Nephron (organoid): ENCODE measurements at regions not wholly inside any gene's neighbourhood (a gene's known extent, or its start where the extent isn't known, plus 50 kb on each side); places are given as distances from the start of the nearest gene placed in this dataset.

Experiments
- H3K27ac Mint-ChIP-seq, 3 experiments: 2 replicates each; pipeline ENCODE4 v1.8.0; 2020; ENCODE audit warnings: mixed read lengths in 3 of 3, mild to moderate bottlenecking in 2 of 3, moderate library complexity in 1 of 3
- H3K27me3 Mint-ChIP-seq: 2 replicates; pipeline ENCODE4 v1.8.0; 2021; ENCODE audit warnings: low read depth, mild to moderate bottlenecking, moderate library complexity, mixed read lengths
- H3K36me3 Mint-ChIP-seq: 2 replicates; pipeline ENCODE4 v1.8.0; 2020; ENCODE audit warnings: low read depth, mixed read lengths
- H3K4me1 Mint-ChIP-seq: 2 replicates; pipeline ENCODE4 v1.8.0; 2020; ENCODE audit warnings: mixed read lengths
- H3K4me3 Mint-ChIP-seq, 3 experiments: 2 replicates each; pipeline ENCODE4 v1.8.0; 2020; ENCODE audit warnings: mild to moderate bottlenecking in 3 of 3, mixed read lengths in 3 of 3, moderate library complexity in 2 of 3
- H3K9me3 Mint-ChIP-seq: 2 replicates; pipeline ENCODE4 v1.8.0; 2020; ENCODE audit warnings: mixed read lengths
- TF ChIP-seq, protein P1 (sequence below), 3 experiments: fragments of 200-600 bp; sonication (generic); IDR thresholded peaks; one replicate each; pipeline ENCODE4 v1.5.0; 2021; ENCODE audit warnings: antibody characterized with exemption in 3 of 3; ENCODE audit not compliant: unreplicated experiment in 3 of 3

DNA sequence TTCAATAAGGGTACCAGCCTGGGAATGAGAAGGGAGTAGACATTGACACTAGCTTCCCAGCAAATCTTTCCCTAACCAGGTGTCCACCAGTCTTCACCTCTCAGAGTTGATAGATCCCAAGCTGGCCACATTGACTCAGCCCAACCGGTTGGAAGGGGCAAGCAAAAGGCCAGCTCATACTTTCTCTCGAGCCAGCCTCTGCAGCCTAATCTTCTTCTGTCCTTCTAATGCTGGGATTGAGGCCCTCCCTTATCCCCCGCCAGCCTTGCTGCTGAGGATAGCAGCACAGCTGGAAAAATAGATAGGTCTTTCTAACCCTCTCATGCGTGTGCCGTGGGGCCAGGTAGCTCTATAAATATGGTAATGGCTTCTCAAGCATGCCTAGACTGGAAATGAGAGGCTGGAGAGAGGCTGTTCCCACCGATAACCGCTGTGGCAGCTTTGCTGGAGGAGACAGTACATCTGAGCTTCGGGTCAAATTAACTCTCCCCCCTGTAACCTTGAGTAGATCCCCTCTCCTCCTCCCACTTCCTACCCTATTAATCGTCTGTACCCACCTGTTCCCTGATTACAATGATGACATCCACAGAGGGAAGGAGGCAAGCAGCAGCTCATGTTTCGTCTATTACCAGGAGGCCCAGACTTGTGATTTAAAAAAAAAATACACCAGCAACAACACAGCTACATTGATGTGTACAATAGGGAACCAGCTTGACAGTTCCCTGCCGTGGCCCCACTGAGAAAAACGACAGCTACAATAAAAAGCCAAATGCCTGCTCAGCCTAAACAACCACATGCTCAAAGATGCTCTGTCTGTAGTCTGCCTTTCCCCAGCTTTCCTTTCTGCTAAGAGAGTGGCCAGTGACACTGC is 219.9 kb upstream of the BRINP1 start:
- peaks cover 3% of the 10 kb centered on the region for H3K9me3 Mint-ChIP-seq
- peaks cover 4% of the 10 kb centered on the region for H3K27me3 Mint-ChIP-seq
- H3K36me3 Mint-ChIP-seq = no peaks in the 10 kb centered on the region
- no peak overlapping the region for H3K27ac Mint-ChIP-seq
- H3K4me3 Mint-ChIP-seq = no peak overlapping the region
- TF ChIP-seq, protein P1, sequence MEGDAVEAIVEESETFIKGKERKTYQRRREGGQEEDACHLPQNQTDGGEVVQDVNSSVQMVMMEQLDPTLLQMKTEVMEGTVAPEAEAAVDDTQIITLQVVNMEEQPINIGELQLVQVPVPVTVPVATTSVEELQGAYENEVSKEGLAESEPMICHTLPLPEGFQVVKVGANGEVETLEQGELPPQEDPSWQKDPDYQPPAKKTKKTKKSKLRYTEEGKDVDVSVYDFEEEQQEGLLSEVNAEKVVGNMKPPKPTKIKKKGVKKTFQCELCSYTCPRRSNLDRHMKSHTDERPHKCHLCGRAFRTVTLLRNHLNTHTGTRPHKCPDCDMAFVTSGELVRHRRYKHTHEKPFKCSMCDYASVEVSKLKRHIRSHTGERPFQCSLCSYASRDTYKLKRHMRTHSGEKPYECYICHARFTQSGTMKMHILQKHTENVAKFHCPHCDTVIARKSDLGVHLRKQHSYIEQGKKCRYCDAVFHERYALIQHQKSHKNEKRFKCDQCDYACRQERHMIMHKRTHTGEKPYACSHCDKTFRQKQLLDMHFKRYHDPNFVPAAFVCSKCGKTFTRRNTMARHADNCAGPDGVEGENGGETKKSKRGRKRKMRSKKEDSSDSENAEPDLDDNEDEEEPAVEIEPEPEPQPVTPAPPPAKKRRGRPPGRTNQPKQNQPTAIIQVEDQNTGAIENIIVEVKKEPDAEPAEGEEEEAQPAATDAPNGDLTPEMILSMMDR (IDR thresholded peaks at IDR 0.05; ENCODE audit: unreplicated experiment in 3 of 3) = no peak
- no peaks in the 10 kb centered on the region for H3K4me1 Mint-ChIP-seq

DNA sequence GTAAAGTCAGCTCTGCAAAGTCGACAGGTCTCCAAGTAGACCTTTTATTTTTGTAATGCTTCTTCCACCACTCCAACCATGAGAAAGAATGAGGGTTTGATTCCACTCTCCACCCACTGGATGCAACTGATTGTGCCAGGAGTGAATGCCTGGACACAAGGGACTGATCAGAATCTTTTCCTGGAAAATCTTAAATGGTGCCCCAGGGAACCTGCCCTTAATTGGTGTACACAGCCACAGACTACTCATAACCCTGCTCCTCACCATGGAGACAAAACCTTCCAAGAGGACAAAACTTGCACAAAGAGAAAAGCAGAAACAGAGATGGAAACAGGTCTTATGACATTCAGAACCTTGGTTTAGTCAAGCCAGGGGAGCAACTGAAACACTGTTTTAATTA is 208.6 kb upstream of the BRINP1 start:
- H3K9me3 Mint-ChIP-seq = no peaks in the 10 kb centered on the region
- peaks cover 4% of the 10 kb centered on the region for H3K27me3 Mint-ChIP-seq
- H3K4me1 Mint-ChIP-seq = no peaks in the 10 kb centered on the region
- no peaks in the 10 kb centered on the region for H3K36me3 Mint-ChIP-seq
- no peak overlapping the region for H3K27ac Mint-ChIP-seq
- TF ChIP-seq, protein P1 (IDR thresholded peaks at IDR 0.05; ENCODE audit: unreplicated experiment in 3 of 3) = no peak
- H3K4me3 Mint-ChIP-seq = no peak overlapping the region

DNA sequence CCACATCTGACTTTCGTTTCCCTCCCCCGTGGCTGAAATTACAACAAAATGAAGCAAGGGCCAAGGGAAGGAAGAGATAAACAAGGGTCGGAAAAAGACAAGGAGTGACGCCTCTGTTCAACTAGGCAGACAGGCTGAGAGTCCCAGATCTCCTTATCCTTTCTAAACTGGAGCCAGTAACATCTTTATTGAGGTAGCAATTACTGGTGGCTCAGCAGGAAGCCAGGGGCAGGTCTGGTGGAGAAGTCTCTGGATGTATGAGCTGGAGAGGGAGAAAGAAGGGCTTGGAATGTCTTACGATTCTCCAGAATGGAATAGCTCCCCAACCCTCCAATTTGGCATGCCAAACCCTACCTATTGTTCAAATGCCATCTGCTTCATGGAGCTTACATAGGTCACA is 190.8 kb upstream of the BRINP1 start:
- H3K9me3 Mint-ChIP-seq = no peaks in the 10 kb centered on the region
- H3K27me3 Mint-ChIP-seq = peaks cover 31% of the 10 kb centered on the region
- no peaks in the 10 kb centered on the region for H3K36me3 Mint-ChIP-seq
- no peak overlapping the region for H3K4me3 Mint-ChIP-seq
- no peak overlapping the region for H3K27ac Mint-ChIP-seq
- TF ChIP-seq, protein P1 (IDR thresholded peaks at IDR 0.05; ENCODE audit: unreplicated experiment in 3 of 3) = no peak
- no peaks in the 10 kb centered on the region for H3K4me1 Mint-ChIP-seq

DNA sequence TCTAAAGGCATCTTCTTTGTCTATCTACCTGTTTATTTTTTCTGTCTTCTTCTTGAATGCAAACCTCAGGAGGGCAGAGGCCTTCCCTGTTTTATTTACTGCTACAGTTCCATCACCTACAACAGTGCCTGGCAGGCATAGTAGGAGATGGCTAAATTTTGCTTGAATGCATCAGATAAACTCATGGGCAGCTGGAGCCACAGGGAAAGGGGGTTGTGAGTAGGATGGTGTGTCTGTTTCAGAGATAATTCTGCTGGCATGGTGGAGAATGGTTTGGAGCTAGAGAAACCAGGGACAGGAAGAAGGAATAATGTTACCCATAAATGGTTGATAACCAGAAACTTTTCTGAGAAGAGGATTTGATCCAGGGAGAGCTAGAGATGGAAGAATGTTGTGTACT is 189.8 kb upstream of the BRINP1 start:
- TF ChIP-seq, protein P1 (IDR thresholded peaks at IDR 0.05; ENCODE audit: unreplicated experiment in 3 of 3) = no peak
- H3K27ac Mint-ChIP-seq = no peak overlapping the region
- H3K4me3 Mint-ChIP-seq = no peak overlapping the region
- H3K36me3 Mint-ChIP-seq = no peaks in the 10 kb centered on the region
- no peaks in the 10 kb centered on the region for H3K9me3 Mint-ChIP-seq
- peaks cover 27% of the 10 kb centered on the region for H3K27me3 Mint-ChIP-seq
- H3K4me1 Mint-ChIP-seq = no peaks in the 10 kb centered on the region

DNA sequence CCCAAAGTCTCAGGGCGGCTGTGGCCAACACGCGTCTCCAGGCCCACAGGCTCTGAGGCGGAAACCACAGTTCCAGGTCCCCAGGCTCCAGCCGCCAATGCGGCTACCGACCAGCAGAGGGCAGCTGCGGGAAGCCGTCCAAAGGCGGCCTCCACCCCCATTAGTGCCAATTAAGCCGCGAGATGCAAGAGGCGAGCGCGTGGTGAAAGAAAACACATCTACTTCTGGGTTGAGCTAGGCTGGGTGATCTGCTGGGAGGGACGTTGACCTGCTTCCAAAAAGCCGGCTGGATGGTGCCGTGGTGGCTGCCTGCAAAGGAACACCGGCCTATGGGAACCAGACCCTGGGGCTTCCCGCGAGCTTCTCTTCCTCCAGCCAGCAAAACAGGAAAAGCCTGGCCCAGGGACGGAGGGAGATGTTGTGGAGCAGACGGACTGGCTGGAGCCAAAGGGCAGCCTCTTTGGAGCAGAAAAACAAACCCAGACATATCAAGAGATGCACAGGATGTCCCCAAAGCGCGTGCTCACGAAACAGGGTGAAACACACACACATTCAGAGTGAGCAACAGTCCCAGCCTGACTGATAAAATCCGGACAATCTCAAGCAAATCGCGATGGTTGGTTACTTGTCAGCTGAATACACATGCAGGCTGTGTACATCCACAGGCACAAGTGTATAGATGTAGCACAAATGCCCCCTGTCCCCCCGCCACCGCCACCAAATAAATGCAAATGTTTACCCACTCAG is 187.1 kb upstream of the BRINP1 start:
- Mint-ChIP-seq H3K27ac (no peak overlapping the region), H3K4me3 (peak overlapping the region; percentile 80 to 82 (median 82)), H3K4me1 (no peaks in the 10 kb centered on the region), H3K36me3 (no peaks in the 10 kb centered on the region), H3K27me3 (peaks cover 22% of the 10 kb centered on the region), H3K9me3 (no peaks in the 10 kb centered on the region)
- TF ChIP-seq, protein P1 (IDR thresholded peaks at IDR 0.05; ENCODE audit: unreplicated experiment in 3 of 3) = peak; percentile 91 to 98 (median 94)
